Astrocyte (in vitro differentiated cells and primary cell): ENCODE measurements at regions not wholly inside any gene's neighbourhood (a gene's known extent, or its start where the extent isn't known, plus 50 kb on each side); places are given as distances from the start of the nearest gene placed in this dataset.

ENCODE experiments used
- DNase-seq: peaks from one replicate; pipeline ENCODE4 v3.0.0-alpha.2; 2010; ENCODE audit warnings: low read depth
- FAIRE-seq: peaks from 2 replicates; lab custom pipeline; 2011; peaks lifted over from hg19 to GRCh38; lab: Jason Lieb, UNC
- H2AFZ ChIP-seq: 2 replicates; pipeline ENCODE4 v1.6.0; 2012; ENCODE audit warnings: low read depth, low read length, inconsistent platforms
- H3K27ac ChIP-seq: 2 replicates; pipeline ENCODE4 v1.5.1; 2011; ENCODE audit warnings: low read depth, low read length, inconsistent platforms
- H3K27me3 ChIP-seq: 2 replicates; pipeline ENCODE4 v1.6.0; 2011; ENCODE audit warnings: low read length, inconsistent platforms; ENCODE audit not compliant: insufficient read depth
- H3K36me3 ChIP-seq: 2 replicates; pipeline ENCODE4 v1.5.1; 2011; ENCODE audit warnings: low read length, inconsistent platforms; ENCODE audit not compliant: insufficient read depth
- H3K4me1 ChIP-seq: 2 replicates; pipeline ENCODE4 v1.5.1; 2011; ENCODE audit warnings: low read length, inconsistent platforms; ENCODE audit not compliant: insufficient read depth
- H3K4me2 ChIP-seq: 2 replicates; pipeline ENCODE4 v1.6.0; 2012; ENCODE audit warnings: low read length, inconsistent platforms
- H3K4me3 ChIP-seq: 2 replicates; pipeline ENCODE4 v1.5.1; 2011; ENCODE audit warnings: low read depth, mild to moderate bottlenecking, low read length, inconsistent platforms; ENCODE audit not compliant: insufficient read depth
- H3K79me2 ChIP-seq: 2 replicates; pipeline ENCODE4 v1.6.0; 2012; ENCODE audit warnings: mild to moderate bottlenecking, low read length, inconsistent platforms; ENCODE audit not compliant: insufficient read depth
- H3K9ac ChIP-seq: 2 replicates; pipeline ENCODE4 v1.6.0; 2012; ENCODE audit warnings: mild to moderate bottlenecking, low read length, inconsistent platforms
- H3K9me3 ChIP-seq: 2 replicates; pipeline ENCODE4 v1.5.1; 2012; ENCODE audit warnings: low read depth, mild to moderate bottlenecking, low read length, inconsistent platforms; ENCODE audit not compliant: insufficient read depth
- H4K20me1 ChIP-seq: 2 replicates; pipeline ENCODE4 v1.6.0; 2012; ENCODE audit warnings: low read length, inconsistent platforms; ENCODE audit not compliant: insufficient read depth
- H3K27ac Mint-ChIP-seq: one replicate; pipeline ENCODE4 v1.8.0; 2021; ENCODE audit warnings: mild to moderate bottlenecking, mixed read lengths; ENCODE audit not compliant: unreplicated experiment
- H3K27me3 Mint-ChIP-seq: one replicate; pipeline ENCODE4 v1.8.0; 2021; ENCODE audit warnings: low read depth, mixed read lengths; ENCODE audit not compliant: unreplicated experiment
- H3K36me3 Mint-ChIP-seq: one replicate; pipeline ENCODE4 v1.8.0; 2021; ENCODE audit warnings: low read depth, mixed read lengths; ENCODE audit not compliant: unreplicated experiment
- H3K4me1 Mint-ChIP-seq: one replicate; pipeline ENCODE4 v1.8.0; 2021; ENCODE audit warnings: low read depth, mixed read lengths; ENCODE audit not compliant: unreplicated experiment
- H3K4me3 Mint-ChIP-seq: one replicate; pipeline ENCODE4 v1.8.0; 2021; ENCODE audit warnings: mild to moderate bottlenecking, moderate library complexity, mixed read lengths; ENCODE audit not compliant: unreplicated experiment
- H3K9me3 Mint-ChIP-seq: one replicate; pipeline ENCODE4 v1.8.0; 2021; ENCODE audit warnings: mild to moderate bottlenecking, mixed read lengths; ENCODE audit not compliant: unreplicated experiment
- EZH2 ChIP-seq: IDR thresholded peaks from 2 replicates; pipeline ENCODE4 v1.6.1; 2012; ENCODE audit warnings: mild to moderate bottlenecking, low read length, inconsistent platforms; ENCODE audit not compliant: insufficient read depth
- TF ChIP-seq, protein P1 (sequence below): IDR thresholded peaks from 2 replicates; pipeline ENCODE4 v1.5.1; 2011; ENCODE audit warnings: low read depth, mild to moderate bottlenecking, inconsistent platforms, low read length, moderate library complexity; ENCODE audit not compliant: insufficient read depth

DNA sequence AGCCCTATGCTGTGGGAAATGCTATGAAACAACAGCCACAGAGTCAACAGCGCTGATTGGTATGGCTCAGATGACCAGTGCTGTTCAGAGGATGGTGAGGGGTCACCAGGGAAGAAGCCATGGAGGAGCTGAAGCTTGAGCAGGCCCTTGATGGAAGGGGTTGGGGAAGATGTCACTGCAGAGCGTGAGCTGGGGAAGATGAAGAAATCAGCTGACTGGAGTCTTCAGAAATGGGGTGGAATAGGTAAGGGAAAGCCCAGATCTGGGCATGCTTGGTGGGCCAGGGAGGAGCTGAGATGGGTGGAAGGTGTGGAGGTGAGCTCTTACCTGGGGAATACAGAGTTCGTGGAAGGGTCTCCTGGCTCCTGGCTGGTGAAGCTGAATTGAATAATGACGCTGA, 105.4 kb upstream of the PLET1 start:
- H3K4me2 ChIP-seq, result no peak overlapping the region
- no peak overlapping the region for H2AFZ ChIP-seq
- H3K4me1 Mint-ChIP-seq, result no peaks in the 10 kb centered on the region
- H3K4me3 ChIP-seq, result no peak overlapping the region
- FAIRE-seq (no peak), DNase-seq (no peak)
- TF ChIP-seq, protein P1, sequence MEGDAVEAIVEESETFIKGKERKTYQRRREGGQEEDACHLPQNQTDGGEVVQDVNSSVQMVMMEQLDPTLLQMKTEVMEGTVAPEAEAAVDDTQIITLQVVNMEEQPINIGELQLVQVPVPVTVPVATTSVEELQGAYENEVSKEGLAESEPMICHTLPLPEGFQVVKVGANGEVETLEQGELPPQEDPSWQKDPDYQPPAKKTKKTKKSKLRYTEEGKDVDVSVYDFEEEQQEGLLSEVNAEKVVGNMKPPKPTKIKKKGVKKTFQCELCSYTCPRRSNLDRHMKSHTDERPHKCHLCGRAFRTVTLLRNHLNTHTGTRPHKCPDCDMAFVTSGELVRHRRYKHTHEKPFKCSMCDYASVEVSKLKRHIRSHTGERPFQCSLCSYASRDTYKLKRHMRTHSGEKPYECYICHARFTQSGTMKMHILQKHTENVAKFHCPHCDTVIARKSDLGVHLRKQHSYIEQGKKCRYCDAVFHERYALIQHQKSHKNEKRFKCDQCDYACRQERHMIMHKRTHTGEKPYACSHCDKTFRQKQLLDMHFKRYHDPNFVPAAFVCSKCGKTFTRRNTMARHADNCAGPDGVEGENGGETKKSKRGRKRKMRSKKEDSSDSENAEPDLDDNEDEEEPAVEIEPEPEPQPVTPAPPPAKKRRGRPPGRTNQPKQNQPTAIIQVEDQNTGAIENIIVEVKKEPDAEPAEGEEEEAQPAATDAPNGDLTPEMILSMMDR, result no peak
- TF ChIP-seq EZH2, result no peak
- H3K27me3 Mint-ChIP-seq, result peaks cover 27% of the 10 kb centered on the region
- H3K4me1 ChIP-seq, result peaks cover 9% of the 10 kb centered on the region
- H3K9me3 Mint-ChIP-seq, result no peaks in the 10 kb centered on the region
- no peak overlapping the region for H3K27ac Mint-ChIP-seq
- no peaks in the 10 kb centered on the region for H3K36me3 ChIP-seq
- no peak overlapping the region for H3K27ac ChIP-seq
- no peaks in the 10 kb centered on the region for H3K9me3 ChIP-seq
- H3K79me2 ChIP-seq, result no peaks in the 10 kb centered on the region
- H3K9ac ChIP-seq, result no peak overlapping the region
- H3K4me3 Mint-ChIP-seq, result no peak overlapping the region
- peaks cover 1% of the 10 kb centered on the region for H3K36me3 Mint-ChIP-seq
- no peaks in the 10 kb centered on the region for H3K27me3 ChIP-seq
- H4K20me1 ChIP-seq, result no peaks in the 10 kb centered on the region

DNA sequence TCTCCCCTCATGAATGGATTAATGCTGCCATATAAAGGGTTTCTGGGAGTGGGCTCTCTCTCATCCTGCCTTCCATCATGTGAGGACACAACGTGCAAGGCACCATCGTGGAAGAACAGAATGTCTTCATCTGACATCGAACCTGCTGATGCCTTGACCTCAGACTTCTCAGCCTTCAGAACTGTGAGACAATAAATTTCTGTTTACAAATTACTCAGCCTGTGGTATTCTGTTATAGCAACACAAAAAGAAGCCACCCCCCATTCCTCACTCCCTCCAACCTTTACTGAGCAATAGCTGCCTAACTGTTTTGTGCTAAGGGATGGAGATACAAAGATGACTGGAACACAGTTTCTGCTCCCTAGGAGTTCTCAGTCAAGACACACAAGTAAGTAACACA, 106.1 kb upstream of the PLET1 start:
- no peak overlapping the region for H3K4me3 ChIP-seq
- no peaks in the 10 kb centered on the region for H4K20me1 ChIP-seq
- no peak overlapping the region for H3K4me3 Mint-ChIP-seq
- H3K36me3 Mint-ChIP-seq, result peaks cover 1% of the 10 kb centered on the region
- H3K27ac ChIP-seq, result no peak overlapping the region
- H3K4me2 ChIP-seq, result no peak overlapping the region
- H3K9ac ChIP-seq, result no peak overlapping the region
- H3K27me3 ChIP-seq, result no peaks in the 10 kb centered on the region
- no peak for TF ChIP-seq EZH2
- TF ChIP-seq, protein P1, result no peak
- no peaks in the 10 kb centered on the region for H3K9me3 ChIP-seq
- peaks cover 9% of the 10 kb centered on the region for H3K4me1 ChIP-seq
- H3K9me3 Mint-ChIP-seq, result no peaks in the 10 kb centered on the region
- no peak overlapping the region for H3K27ac Mint-ChIP-seq
- H3K36me3 ChIP-seq, result no peaks in the 10 kb centered on the region
- H3K4me1 Mint-ChIP-seq, result no peaks in the 10 kb centered on the region
- DNase-seq (no peak), FAIRE-seq (no peak)
- no peaks in the 10 kb centered on the region for H3K79me2 ChIP-seq
- H2AFZ ChIP-seq, result no peak overlapping the region
- peaks cover 23% of the 10 kb centered on the region for H3K27me3 Mint-ChIP-seq

DNA sequence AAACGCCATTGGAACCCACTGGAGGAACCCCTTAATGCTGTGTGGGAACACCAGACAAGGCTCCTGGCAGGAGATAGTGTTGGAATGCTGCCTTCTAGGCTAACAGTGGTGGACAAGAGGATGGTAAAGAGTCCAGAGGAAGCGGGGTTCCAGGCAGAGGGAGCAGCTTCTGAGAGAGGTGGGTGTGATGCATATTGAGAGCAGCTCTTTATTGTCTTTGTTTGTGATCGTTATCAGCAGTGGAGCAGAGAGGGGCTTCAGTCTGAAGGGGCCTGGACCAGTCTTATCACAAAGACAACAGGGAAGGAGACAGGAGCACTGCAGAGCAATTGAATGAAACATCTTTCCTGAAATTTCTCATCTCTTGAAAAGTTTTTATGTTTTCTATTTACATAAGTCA, 106.8 kb upstream of the PLET1 start:
- TF ChIP-seq, protein P1, result no peak
- no peak for TF ChIP-seq EZH2
- H3K79me2 ChIP-seq, result no peaks in the 10 kb centered on the region
- no peak for FAIRE-seq
- peaks cover 9% of the 10 kb centered on the region for H3K4me1 ChIP-seq
- no peaks in the 10 kb centered on the region for H3K4me1 Mint-ChIP-seq
- no peaks in the 10 kb centered on the region for H3K27me3 ChIP-seq
- no peak overlapping the region for H3K4me3 Mint-ChIP-seq
- H3K27ac Mint-ChIP-seq, result no peak overlapping the region
- H3K9me3 Mint-ChIP-seq, result no peaks in the 10 kb centered on the region
- no peaks in the 10 kb centered on the region for H4K20me1 ChIP-seq
- H3K4me2 ChIP-seq, result no peak overlapping the region
- no peak overlapping the region for H3K27ac ChIP-seq
- H3K9ac ChIP-seq, result no peak overlapping the region
- H3K27me3 Mint-ChIP-seq, result peaks cover 23% of the 10 kb centered on the region
- no peaks in the 10 kb centered on the region for H3K36me3 ChIP-seq
- no peak for DNase-seq
- H2AFZ ChIP-seq, result no peak overlapping the region
- no peaks in the 10 kb centered on the region for H3K9me3 ChIP-seq
- no peak overlapping the region for H3K4me3 ChIP-seq
- H3K36me3 Mint-ChIP-seq, result peaks cover 1% of the 10 kb centered on the region
